Endothelial cell of umbilical vein (primary cell): ENCODE measurements at regions not wholly inside any gene's neighbourhood (a gene's known extent, or its start where the extent isn't known, plus 50 kb on each side); places are given as distances from the start of the nearest gene placed in this dataset.

Experiments used
- FOS ChIP-seq: IDR thresholded peaks from 2 replicates; pipeline ENCODE4 v1.6.1; 2011; ENCODE audit warnings: mild to moderate bottlenecking, low read length, moderate library complexity, borderline replicate concordance; ENCODE audit not compliant: insufficient read depth
- MYC ChIP-seq: IDR thresholded peaks from one replicate; pipeline ENCODE4 v1.6.1; 2011; ENCODE audit warnings: mild to moderate bottlenecking, low read depth, low read length
- POLR2A ChIP-seq: IDR thresholded peaks from 2 replicates; pipeline ENCODE4 v1.6.1; 2012; ENCODE audit warnings: low read depth, mild to moderate bottlenecking, control low read depth, low read length
- POLR2AphosphoS5 ChIP-seq: IDR thresholded peaks from 2 replicates; pipeline ENCODE4 v1.6.1; 2012; ENCODE audit warnings: low read depth, mild to moderate bottlenecking, control low read depth, low read length, moderate library complexity; ENCODE audit not compliant: insufficient read depth
- TF ChIP-seq, protein P1 (sequence below), 2 donors: IDR thresholded peaks; 1 replicate in 1 of 2; 2 replicates in 1 of 2; pipeline ENCODE4 v1.5.1; 2011; ENCODE audit warnings: low read length in 2 of 2, mild to moderate bottlenecking in 2 of 2, moderate library complexity in 2 of 2, control low read depth in 1 of 2, inconsistent platforms in 1 of 2, low read depth in 1 of 2; ENCODE audit not compliant: insufficient read depth in 1 of 2; ENCODE audit errors: extremely low read depth in 1 of 2
- TF ChIP-seq, protein P2 (sequence below): IDR thresholded peaks from 2 replicates; pipeline ENCODE4 v1.6.1; 2011; ENCODE audit not compliant: insufficient read depth, insufficient read length

DNA sequence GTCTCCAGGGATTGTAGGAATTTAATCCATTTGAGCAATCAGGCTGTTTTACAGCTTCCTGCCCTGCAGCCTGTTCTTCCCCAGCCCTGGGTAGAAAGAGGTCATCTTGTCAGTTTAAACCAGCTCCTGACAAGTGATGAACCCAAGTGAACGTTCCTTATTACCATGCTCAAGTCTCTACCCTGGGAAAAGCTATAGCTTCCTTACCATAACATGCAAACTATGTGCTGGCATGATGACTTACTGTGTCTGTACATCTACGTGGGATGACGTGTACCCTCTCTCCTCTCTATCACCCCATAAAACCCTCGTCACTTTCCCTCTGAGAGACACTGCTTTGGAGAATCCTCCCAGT is 452.2 kb downstream of the XYLT1 start:
- TF ChIP-seq POLR2AphosphoS5: no peak
- TF ChIP-seq, protein P1, sequence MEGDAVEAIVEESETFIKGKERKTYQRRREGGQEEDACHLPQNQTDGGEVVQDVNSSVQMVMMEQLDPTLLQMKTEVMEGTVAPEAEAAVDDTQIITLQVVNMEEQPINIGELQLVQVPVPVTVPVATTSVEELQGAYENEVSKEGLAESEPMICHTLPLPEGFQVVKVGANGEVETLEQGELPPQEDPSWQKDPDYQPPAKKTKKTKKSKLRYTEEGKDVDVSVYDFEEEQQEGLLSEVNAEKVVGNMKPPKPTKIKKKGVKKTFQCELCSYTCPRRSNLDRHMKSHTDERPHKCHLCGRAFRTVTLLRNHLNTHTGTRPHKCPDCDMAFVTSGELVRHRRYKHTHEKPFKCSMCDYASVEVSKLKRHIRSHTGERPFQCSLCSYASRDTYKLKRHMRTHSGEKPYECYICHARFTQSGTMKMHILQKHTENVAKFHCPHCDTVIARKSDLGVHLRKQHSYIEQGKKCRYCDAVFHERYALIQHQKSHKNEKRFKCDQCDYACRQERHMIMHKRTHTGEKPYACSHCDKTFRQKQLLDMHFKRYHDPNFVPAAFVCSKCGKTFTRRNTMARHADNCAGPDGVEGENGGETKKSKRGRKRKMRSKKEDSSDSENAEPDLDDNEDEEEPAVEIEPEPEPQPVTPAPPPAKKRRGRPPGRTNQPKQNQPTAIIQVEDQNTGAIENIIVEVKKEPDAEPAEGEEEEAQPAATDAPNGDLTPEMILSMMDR (IDR thresholded peaks at IDR 0.05; ENCODE audit: extremely low read depth in 1 of 2, insufficient read depth in 1 of 2, low read depth in 1 of 2, low read length in 2 of 2): no peak
- TF ChIP-seq, protein P2, sequence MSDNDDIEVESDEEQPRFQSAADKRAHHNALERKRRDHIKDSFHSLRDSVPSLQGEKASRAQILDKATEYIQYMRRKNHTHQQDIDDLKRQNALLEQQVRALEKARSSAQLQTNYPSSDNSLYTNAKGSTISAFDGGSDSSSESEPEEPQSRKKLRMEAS: no peak
- TF ChIP-seq POLR2A: no peak
- TF ChIP-seq FOS: no peak
- no peak for TF ChIP-seq MYC
